ENCODE measurements at regions not wholly inside any gene's neighbourhood (a gene's known extent, or its start where the extent isn't known, plus 50 kb on each side); places are given as distances from the start of the nearest gene placed in this dataset.

GRCh38 chr6:11366183-11366933 is 133.9 kb upstream of the NEDD9 start (continued):
- no peak for TF ChIP-seq ZNF142 (CRISPR knock-in tag; IDR thresholded peaks at IDR 0.05)
- no peak for TF ChIP-seq ZFP36 (IDR thresholded peaks at IDR 0.05; ENCODE audit: borderline replicate concordance, low read depth, low read length, partially characterized antibody)
- no peak for TF ChIP-seq RBM22 (optimal IDR thresholded peaks at IDR 0.05; ENCODE audit: low read length)
- TF ChIP-seq JUND (CRISPR knock-in tag; IDR thresholded peaks at IDR 0.05): no peak
- TF ChIP-seq JUN (CRISPR knock-in tag; IDR thresholded peaks at IDR 0.05): no peak
- TF ChIP-seq ZNF619 (CRISPR knock-in tag; IDR thresholded peaks at IDR 0.05): no peak
- no peak for TF ChIP-seq ZBTB37 (CRISPR knock-in tag; IDR thresholded peaks at IDR 0.05)
- no peak for TF ChIP-seq THAP7 (CRISPR knock-in tag; IDR thresholded peaks at IDR 0.05)
- TF ChIP-seq ARID3A (IDR thresholded peaks at IDR 0.05; ENCODE audit: low read depth, low read length): no peak
- TF ChIP-seq TFE3 (CRISPR knock-in tag; IDR thresholded peaks at IDR 0.05): peak; percentile 57; the same call in 1 of the 2 replicates
- TF ChIP-seq PBX3 (CRISPR knock-in tag; IDR thresholded peaks at IDR 0.05; ENCODE audit: borderline replicate concordance): no peak
- TF ChIP-seq HINFP (CRISPR knock-in tag; IDR thresholded peaks at IDR 0.05; ENCODE audit: low read depth): no peak
- TF ChIP-seq KDM5B (CRISPR knock-in tag; IDR thresholded peaks at IDR 0.05; ENCODE audit: borderline replicate concordance): no peak

Data from HepG2 (cell line).